ENCODE measurements at regions not wholly inside any gene's neighbourhood (a gene's known extent, or its start where the extent isn't known, plus 50 kb on each side); places are given as distances from the start of the nearest gene placed in this dataset.
A peak's percentile ranks its signal among the peaks of the same experiment; 100 is the strongest.

- no peak for DNase-seq
These were observed 339.0 kb downstream of the SNAPC1 start for GRCh38 chr14:62101189-62101588.

GRCh38 chr14:62101673-62102348 lies 339.6 kb downstream of the SNAPC1 start:
- no peak for DNase-seq

- DNase-seq = no peak
These were observed 340.1 kb downstream of the SNAPC1 start for GRCh38 chr14:62102349-62102725.

- no peak for DNase-seq
These were observed 341.2 kb downstream of the SNAPC1 start for GRCh38 chr14:62103464-62103863.

GRCh38 chr14:62110941-62111340 lies 348.7 kb downstream of the SNAPC1 start:
- DNase-seq = no peak

GRCh38 chr14:62117010-62117750 lies 355.0 kb downstream of the SNAPC1 start:
- DNase-seq = peak; percentile 74

- no peak for DNase-seq
These were observed 355.5 kb downstream of the SNAPC1 start for GRCh38 chr14:62117751-62118105.

GRCh38 chr14:62118461-62118860 lies 356.2 kb downstream of the SNAPC1 start:
- DNase-seq = no peak

- no peak for DNase-seq
These were observed 356.7 kb downstream of the SNAPC1 start for GRCh38 chr14:62118871-62119270.

GRCh38 chr14:62123961-62124360 lies 361.7 kb downstream of the SNAPC1 start:
- no peak for DNase-seq

- DNase-seq = no peak
These were observed 363.6 kb downstream of the SNAPC1 start for GRCh38 chr14:62125793-62126192.

- no peak for DNase-seq
These were observed 364.8 kb downstream of the SNAPC1 start for GRCh38 chr14:62126879-62127478.

GRCh38 chr14:62130441-62130840 lies 368.2 kb downstream of the SNAPC1 start:
- DNase-seq = no peak

- no peak for DNase-seq
These were observed 371.7 kb downstream of the SNAPC1 start for GRCh38 chr14:62133776-62134550.

GRCh38 chr14:62138593-62138992 lies 376.4 kb downstream of the SNAPC1 start:
- DNase-seq = no peak

GRCh38 chr14:62141139-62141538 lies 378.9 kb downstream of the SNAPC1 start:
- DNase-seq = no peak

- DNase-seq = no peak
These were observed 381.0 kb downstream of the SNAPC1 start for GRCh38 chr14:62143245-62143644.

GRCh38 chr14:62144863-62145262 lies 382.6 kb downstream of the SNAPC1 start:
- DNase-seq = no peak

- no peak for DNase-seq
These were observed 383.8 kb downstream of the SNAPC1 start for GRCh38 chr14:62146030-62146429.

GRCh38 chr14:62156052-62156451 lies 393.8 kb downstream of the SNAPC1 start:
- no peak for DNase-seq

- DNase-seq = no peak
These were observed 396.6 kb downstream of the SNAPC1 start for GRCh38 chr14:62158779-62159178.

- no peak for DNase-seq
These were observed 397.1 kb downstream of the SNAPC1 start for GRCh38 chr14:62159314-62159713.

- no peak for DNase-seq
These were observed 400.9 kb downstream of the SNAPC1 start for GRCh38 chr14:62162998-62163589.
